Right renal pelvis (tissue), 4 donors: ENCODE measurements at regions not wholly inside any gene's neighbourhood (a gene's known extent, or its start where the extent isn't known, plus 50 kb on each side); places are given as distances from the start of the nearest gene placed in this dataset.
"Not testable (repeated sequence)": the region's sequence is repeated elsewhere in the genome, so short reads cannot be mapped to it uniquely, and the experiment has no call there.

Experiments
- DNase-seq, 4 donors: peaks; one replicate each; pipeline ENCODE4 v3.0.0-alpha.2; 2013; ENCODE audit warnings: low read depth in 4 of 4, low spot score in 3 of 4, missing footprints in 1 of 4

DNA sequence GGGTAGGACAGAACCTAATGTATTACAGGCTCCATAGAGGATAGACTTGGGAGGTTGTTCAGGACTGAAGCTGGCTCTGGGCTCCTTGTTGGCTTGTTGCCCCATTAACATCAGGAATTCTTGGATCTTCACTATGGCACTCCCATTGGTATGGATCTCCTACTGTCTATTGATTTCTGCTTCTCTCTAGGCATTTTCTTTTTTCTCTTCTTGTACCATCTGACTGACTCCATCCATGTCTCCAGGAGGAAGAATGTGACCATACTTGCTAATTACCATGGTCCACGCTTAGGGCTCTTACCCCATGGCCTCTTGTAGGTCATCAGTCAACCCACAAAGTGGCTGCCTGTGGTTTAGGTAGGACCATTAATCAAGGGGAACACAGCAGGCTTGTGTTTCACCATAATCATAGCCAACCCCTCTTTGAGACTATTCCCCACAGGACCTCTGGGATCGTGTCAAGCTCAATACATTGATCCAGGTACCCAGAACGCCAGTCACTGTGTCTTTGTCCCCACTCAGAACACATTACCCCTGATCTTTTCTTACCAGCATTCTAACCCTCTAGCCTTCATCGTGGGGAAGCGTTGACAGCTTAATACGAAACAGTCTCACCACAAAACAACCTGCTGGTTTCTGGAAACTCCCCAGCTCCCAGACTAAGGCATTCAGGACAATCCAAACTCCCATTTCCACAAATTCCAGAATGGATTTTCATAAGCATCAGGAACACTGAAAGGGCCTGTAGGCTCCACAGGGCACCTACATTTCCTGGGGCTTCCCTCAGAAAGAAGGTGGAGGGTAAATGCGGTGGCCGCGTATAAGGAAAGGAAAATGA is 97.1 kb downstream of the ETS2 start:
- DNase-seq, result no peak

DNA sequence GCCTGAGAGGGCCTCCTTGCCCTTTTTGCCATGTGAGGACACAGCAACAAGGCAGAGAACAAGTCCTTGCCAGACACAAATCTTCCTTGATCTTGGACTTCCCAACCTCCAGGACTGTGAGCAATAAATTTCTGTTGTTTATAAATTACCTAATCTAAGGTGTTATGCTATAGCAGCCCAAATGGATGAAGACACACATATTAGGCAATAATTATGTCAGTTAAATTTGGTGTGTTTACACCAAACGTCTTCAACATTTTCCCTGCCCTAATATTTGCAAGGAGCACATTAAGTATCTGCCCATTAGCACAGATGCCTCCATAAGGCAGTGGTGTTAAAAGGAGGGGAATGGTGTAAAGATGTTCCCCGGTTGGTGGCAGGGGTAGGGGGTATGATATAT is 94.8 kb downstream of the ETS2 start:
- DNase-seq, result no peak

DNA sequence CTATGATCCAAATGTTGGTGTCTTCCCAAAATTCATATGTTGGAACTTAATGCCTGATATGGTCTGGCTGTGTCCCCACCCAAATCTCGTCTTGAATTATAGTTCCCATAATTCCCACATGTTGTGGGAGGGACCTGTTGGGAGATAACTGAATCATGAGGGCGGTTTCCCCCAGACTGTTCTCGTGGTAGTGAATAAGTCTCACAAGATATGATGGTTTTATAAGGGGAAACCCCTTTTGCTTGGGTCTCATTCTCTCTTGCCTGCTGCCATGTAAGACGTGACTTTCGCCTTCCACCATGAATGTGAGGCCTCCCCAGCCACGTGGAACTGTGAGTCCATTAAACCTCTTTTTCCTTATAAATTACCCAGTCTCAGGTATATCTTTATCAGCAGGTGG is 94.3 kb downstream of the ETS2 start:
- not testable (repeated sequence) for DNase-seq

DNA sequence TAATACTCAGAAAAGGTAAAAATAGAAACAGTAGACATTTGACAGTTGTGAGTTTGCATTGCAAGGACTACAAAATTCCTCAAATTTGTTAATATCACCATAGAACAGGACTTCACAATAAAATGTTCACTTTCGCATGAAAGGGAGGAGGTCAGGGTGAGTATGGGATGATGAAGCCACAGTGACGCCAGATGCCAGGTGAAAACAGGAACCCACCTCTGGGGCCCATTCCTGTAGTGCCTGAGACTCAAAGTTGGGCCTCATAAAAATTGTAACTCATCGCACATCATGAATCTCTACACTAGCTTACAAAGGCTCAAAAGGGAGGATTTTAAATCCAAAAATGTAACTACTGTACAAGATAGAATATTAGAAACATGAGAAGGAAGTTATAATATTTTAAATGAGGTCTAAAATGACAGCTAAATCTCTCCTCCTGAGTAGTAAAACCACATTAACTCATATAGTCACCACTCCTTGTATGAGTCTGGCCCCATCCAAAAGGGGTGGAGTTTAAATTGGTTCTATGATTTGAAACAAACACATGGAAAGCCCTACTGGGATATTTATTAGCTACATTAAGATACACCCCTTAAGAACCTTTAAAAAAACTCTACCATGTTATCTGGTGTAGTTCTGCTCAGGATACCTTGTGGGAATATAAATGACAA is 93.7 kb downstream of the ETS2 start:
- DNase-seq, result no peak

DNA sequence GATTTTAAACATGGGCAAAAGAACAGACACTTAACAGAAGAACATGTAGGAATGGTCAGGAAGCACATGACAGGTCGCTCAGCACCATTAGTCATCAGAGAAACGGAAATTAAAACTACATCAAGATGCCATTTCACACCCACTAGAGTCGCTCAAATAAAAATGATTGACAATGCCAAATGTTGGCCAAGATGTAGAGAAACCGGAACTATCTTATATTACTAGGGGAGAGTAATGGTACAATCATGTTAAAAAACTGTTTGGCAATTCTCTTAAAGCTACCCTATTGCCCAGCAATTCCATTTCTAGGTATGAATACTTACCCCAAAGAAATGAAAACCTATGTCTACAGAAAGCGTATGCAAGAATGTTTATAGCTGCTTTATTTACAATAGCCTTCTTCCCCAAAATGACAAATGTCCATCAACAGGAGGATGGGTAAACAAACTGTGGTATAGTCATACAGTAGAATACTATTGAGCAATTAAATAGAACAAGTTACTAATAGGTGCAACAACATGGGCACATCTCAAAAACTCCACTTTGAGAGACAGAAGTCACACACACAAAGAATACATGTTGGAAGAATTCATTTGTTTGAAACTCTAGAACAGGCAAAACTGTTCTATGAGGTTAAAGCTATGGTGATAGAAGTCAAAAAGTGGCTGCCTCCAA is 92.8 kb downstream of the ETS2 start:
- no peak for DNase-seq

DNA sequence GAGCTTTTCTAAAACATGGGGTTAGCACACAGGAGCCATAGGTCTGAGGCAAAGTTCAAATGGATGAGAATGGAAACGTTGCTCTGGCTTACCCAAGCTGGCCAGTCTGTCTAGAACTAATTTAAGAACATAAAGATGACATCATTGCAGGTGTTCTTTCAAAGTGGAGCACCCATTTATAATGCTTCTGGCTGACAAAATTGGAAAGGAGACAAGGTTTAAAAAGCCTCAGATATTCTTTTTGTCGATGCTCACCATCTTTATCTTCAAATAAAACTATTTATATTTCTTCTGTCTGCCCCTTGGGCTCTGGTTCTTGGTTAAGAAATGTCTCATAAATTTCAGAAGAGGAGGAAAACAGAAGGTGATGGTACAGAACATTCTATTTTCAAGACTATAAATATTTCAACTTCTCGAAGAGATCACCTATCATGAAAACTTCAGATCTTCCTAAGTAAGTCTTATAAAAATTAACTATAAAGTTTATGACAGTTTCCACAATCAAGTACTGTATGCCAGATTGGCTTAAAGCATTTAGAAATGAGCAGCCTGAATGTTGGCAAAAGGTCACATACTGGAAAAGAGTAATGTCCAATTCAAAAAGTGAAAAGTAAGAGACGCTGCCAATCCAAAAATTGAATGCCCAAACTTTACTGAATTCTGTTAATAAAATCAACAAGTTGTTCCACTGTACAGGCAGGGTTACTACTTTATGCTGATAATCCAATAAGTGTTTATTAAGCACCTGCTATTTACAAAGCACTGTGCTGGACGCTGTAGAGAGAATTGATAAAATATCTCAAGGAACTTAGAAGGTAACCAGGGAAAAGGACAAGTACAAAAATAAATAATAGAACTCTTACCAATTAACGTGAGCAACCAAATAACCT is 92.0 kb downstream of the ETS2 start:
- no peak for DNase-seq

DNA sequence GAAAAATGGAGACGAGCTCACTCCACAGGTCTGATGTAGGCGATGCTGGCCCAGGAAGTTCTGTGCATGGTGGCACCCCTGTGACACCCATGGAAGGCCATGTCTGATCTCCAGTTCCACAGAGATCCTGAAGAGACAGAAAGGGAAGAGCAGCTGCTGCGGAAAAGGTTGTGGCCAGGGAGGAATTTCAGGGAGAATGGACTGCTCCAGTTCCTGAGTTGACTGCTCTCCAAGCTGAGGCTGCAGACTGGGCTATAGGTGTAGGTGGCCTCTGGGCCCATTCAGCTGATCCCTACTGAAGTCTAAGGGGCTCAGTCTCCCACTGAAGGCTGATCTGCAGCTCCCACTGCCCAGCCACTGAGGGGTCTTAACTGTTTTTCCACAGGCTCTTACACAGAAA is 89.2 kb downstream of the ETS2 start:
- no peak for DNase-seq

DNA sequence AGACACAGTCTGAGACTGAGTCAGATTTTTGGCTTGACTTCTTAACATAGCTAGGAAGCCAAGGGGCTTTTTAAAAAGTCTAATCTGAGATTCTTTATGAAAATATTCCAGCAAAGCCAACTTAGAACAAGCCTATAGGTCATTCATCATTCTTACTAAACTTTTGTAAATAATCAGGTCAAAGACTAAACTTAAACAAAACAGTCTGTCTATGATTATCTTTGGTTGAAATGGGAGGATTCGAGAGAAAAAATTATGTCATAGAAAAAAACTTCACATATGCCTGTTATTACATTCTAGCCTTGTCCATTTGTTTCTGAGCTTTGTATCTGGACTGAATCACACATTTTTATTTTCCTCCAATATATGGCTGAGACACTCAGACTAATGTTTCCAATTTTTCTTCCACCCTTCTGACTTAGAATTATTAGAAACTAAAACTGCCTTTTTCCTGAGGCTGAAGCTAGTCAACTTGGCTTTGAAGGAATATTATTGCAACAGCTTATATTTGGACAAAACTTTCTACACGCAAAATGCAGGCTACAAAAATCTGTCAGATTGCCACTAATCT is 83.3 kb downstream of the ETS2 start:
- no peak for DNase-seq

DNA sequence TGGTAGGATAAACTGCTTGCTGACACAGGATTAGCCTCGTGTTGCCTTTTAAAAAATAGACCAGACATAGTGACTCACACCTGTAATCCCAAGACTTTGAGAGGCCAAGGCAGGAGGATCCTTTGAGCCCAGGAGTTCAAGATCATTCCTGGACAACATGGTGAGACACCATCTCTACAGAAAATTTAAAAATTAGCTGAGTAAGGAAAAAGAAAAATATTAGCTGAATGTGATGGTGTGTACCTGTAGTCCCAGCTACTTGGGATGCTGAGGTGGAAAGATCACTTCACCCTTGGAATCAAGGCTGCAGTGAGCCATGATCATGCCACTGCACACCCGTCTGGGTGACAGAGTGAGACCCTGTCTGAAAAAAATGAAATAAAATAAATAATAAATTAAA is 82.0 kb downstream of the ETS2 start:
- no peak for DNase-seq

DNA sequence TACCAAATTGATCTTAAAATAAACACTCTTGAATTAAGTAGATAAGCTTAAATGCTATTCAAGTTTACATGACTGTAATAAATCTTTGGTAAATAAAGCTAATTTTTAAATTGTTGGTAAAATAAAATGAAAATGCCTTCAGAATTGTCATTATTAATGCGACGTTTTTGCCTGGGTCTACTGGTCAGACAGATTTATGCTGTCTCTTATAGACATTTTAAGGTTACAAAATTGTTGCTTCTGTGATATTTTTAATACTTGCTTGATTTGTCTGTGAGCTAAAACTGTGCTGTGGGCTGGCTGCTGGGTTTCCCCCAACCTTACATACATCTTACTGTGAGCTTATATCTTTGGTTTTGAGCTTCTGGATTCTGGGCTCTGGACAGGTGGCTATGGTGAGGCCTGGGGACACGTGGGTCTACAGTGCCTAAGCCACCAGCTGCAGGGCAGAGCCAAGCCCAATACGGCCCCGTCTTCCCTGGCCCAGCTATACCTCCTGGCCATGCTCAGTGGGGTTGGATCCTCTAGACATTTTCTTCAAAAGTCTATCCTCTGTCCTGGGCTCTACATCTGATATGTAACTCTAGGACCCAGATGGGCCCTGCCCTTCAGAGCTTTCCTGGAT is 81.4 kb downstream of the ETS2 start:
- no peak for DNase-seq

DNA sequence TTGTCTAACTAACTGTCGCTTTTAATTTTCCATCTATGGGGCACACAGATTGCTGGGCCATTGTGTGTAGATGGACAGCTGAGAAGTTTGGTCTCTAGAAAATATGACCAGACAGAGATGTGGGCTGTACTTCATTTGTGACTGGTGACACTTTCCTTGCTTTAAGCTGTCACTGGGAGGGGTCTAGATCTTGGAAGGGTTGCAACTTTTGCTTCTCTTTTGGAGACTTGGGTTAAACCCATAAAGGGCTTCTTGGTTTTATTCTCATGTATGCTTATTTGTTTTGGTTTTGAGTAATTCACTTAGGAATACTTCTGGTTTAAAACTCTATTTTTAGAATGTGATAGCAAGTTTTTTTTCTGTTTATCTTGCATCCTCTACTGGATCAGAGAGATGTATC is 80.2 kb downstream of the ETS2 start:
- no peak for DNase-seq

DNA sequence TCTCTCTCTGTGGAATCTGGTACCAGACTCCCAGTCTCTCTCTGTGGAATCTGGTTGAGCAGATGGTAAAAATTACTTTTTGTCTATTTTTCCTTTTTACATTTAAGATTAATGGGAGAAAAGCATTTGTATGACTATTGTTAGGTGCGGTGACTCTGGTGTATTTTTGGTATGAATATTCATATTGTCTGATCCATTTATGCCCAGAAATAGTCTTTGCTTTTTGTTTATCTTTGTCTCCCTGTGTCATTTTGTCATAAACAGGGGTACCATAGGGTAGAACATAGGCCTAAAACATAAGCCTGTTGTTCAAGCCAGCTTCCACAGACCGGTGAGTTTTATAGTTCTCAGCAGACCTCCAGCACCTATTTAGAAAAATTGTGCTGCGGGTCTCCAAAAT is 78.7 kb downstream of the ETS2 start:
- no peak for DNase-seq

DNA sequence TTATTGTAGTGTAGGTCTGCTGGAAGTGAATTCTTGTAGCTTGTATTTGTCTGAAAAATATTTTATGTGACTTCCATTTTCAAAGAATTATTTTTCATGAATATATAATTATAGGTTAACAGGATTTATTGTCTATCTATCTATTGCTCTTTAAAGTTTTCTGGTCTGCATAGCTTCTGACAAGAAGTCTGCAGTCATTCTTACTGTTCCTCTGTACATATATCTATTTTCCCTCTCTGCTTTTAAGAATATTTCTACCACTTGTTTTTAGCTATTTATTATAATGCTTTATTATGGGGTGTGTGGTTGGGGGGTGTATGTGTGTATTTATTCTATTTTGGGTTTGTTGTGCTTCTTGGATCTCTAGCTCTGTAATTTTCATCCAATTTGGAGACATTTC is 77.4 kb downstream of the ETS2 start:
- DNase-seq, result no peak

DNA sequence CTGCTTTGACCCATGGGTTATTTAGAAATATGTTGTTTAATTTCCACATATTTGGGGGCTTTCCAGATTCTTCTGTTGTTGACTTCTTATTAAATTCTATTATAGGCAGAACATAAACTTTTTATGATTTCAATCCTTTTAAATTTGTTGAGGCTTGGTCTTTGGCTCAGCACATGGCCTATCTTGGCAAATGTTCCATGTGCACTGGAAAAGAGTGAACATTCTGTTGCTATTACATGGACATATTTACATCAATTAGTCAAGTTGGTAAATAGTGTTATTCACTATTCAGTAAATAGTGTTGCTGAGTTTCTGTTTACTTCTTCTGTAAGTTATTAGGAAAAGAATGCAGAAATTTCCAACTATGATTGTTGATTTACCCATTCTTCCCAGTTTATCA is 75.4 kb downstream of the ETS2 start:
- DNase-seq, result no peak

DNA sequence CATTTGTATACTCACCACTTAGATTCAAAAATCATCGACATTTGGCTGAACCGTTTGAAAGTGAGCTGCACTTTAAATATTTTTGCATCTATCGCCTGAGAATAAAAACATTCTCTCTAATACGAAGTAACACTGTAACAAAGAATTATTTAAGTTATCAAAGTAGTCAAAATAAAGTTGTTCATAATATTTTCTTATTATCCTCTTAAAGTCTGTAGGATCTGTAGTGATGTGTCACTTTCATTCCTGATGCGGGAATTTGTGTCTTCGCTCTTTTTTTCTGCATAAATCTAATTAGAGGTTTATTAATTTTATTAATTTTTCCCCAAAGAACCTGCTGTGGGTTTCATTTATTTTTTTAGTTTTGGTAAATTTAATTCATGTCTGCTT is 74.8 kb downstream of the ETS2 start:
- no peak for DNase-seq

DNA sequence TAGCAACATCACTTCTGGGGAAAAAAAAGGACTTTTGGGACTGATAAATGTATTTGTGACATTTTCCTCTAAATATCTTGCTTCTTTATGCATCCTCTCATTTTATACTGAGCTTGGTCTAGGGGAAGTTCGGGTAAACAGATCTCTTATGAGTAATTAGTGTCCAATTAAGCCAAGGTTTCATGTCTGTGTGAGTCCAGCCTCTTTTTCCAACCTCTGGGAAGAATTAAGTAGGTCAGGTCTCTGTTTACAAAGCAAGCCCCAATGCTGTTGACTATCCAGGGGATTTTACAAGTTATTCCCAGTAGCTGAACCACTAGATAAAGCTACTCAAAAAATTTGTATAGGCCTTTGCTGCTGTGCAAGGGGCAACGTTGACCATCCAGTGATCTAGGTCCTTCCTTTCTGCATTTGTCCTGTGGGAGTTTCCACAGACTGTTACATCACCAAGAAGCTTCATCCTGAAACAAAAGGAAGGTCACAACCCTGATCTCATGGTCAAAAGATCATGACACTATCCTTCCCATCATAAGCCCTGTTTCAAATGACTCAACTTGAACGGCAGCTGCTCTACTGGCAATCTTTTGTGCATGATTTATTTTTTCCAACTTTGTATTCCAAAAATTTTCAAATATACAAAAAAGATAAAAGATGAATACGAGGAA is 74.3 kb downstream of the ETS2 start:
- no peak for DNase-seq

DNA sequence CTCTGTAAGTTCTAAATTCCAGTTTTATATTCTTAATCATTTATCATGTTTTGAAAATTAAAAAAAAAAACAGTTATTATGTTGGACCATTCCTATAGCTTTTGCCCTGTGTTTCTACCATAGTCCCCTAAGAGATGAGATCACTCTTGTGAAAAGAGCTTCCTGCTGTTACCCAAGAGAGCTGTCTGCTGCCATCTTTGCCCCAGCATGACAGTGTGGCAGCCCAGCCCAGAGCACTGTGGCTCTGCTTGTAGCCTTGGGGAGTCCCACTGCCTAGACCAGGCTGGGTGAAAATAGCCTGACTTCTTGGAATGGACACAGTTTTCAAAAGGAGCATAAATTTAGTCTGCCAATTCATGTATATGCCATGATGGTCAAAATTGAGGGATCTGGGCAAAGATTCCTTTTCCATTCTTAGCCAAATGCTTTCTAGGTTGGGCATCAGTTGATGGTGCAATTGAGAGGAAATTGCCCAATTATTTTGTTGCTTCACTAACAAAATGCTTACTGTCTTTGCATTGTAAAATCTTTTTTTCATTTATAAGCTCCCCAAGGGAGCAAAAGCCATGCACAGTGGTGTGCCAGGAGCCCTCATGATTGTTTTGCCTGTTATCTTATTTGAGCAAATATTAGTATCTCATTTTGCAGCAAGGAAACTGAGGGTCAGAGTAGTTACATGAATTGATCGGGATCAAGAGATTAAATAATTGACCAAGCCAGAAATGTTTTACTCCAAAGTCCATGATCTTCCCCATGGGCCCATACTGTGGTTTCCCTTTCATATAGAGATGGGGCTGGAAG is 72.8 kb downstream of the ETS2 start:
- DNase-seq, result no peak

DNA sequence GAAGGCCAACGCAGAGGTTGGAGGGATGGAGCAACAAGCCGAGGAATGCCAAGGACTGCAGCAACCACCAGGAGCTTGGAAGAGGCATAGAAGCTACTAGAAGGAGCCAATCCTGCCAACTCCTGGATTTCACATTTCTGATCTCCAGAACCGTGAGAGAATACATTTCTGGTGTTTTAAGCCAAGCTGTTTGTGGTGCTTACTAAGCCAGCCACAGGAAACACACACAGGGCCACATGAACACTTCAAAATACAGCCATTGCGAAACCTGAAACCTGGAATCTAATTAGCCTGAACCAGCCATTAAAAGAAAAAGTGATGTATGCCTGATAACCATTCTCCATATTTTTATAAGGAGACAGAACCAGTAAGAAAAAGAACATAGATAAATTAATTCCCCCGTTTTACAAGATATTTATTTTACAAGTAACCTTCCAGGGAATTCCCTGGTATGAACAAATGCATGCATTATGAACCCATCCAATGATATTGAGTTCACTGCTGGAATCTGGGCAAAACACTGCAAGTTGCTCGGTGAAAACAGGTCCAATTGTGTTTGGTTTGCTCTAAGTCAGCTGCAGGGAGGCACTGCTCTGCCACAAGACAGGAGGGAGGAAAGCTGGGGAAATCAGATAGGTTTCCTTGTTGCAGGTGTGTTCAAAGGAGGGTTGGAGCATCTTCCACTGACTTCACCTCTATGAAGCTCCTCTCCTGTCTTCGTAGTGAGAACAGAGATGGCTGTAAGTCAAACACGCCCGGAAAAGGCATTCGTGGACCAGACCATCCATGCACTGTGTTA is 70.2 kb downstream of the ETS2 start:
- no peak for DNase-seq
